PC-3 (cell line): ENCODE measurements at regions not wholly inside any gene's neighbourhood (a gene's known extent, or its start where the extent isn't known, plus 50 kb on each side); places are given as distances from the start of the nearest gene placed in this dataset.

Experiments
- ATAC-seq: fragments of 200-7000 bp; cut with Tn5 transposase; 2 replicates; pipeline ENCODE4 v1.9.1; 2020; ENCODE audit warnings: mild to moderate bottlenecking, moderate library complexity
- BruUV-seq: library from RNA; stranded (reverse); fragments of 400-500 nt; replicated peaks from 2 replicates; lab custom pipeline; 2021; lab: Mats Ljungman, UMichigan
- CTCF ChIA-PET: fragments of 300-600 bp; sonication (Branson Sonifier 250); formaldehyde crosslinking; loops from one replicate; lab custom pipeline; 2022; ENCODE audit warnings: antibody characterized with exemption; lab: Charles Lee
- POLR2A ChIA-PET: fragments of 300-600 bp; sonication (Branson Sonifier 250); formaldehyde crosslinking; loops from one replicate; lab custom pipeline; 2022; ENCODE audit warnings: antibody characterized with exemption; ENCODE audit not compliant: unreplicated experiment; lab: Charles Lee
- DNase-seq: peaks from one replicate; pipeline ENCODE4 v3.0.0-alpha.2; 2015
- H2AFZ ChIP-seq: fragments of 300-600 bp; sonication (generic); 2 replicates; pipeline ENCODE4 v1.6.0; 2016; ENCODE audit warnings: antibody characterized with exemption, low read length
- H3F3A ChIP-seq: fragments of 300-600 bp; sonication (generic); one replicate; pipeline ENCODE4 v1.6.0; 2017; ENCODE audit warnings: antibody characterized with exemption, low read length, control low read depth, mild to moderate bottlenecking; ENCODE audit not compliant: unreplicated experiment
- H3K27ac ChIP-seq: fragments of 300-600 bp; sonication (generic); 2 replicates; pipeline ENCODE4 v1.5.1; 2016; ENCODE audit warnings: mild to moderate bottlenecking, low read length
- H3K27me3 ChIP-seq: fragments of 300-600 bp; sonication (generic); 2 replicates; pipeline ENCODE4 v1.6.1; 2016; ENCODE audit warnings: low read length, mixed read lengths
- H3K36me3 ChIP-seq: fragments of 300-600 bp; sonication (generic); 2 replicates; pipeline ENCODE4 v1.6.1; 2016; ENCODE audit warnings: low read depth, mixed run types, low read length, mixed read lengths
- H3K4me1 ChIP-seq: fragments of 300-600 bp; sonication (generic); 2 replicates; pipeline ENCODE4 v1.5.1; 2016; ENCODE audit warnings: low read length; ENCODE audit not compliant: insufficient read depth
- H3K4me2 ChIP-seq: fragments of 300-600 bp; sonication (generic); 2 replicates; pipeline ENCODE4 v1.6.0; 2016; ENCODE audit warnings: low read length
- H3K4me3 ChIP-seq: fragments of 300-600 bp; sonication (generic); 2 replicates; pipeline ENCODE4 v1.5.1; 2016; ENCODE audit warnings: mild to moderate bottlenecking, low read length, mixed read lengths
- H3K79me2 ChIP-seq: fragments of 300-600 bp; sonication (generic); 2 replicates; pipeline ENCODE4 v1.6.1; 2017; ENCODE audit warnings: low read length, mixed read lengths
- H3K9ac ChIP-seq: fragments of 300-600 bp; sonication (generic); 2 replicates; pipeline ENCODE4 v1.6.0; 2016; ENCODE audit warnings: mild to moderate bottlenecking, low read length
- H3K9me2 ChIP-seq: fragments of 300-600 bp; sonication (generic); replicated peaks from 2 replicates; pipeline ENCODE4 v1.6.1; 2016; ENCODE audit warnings: mixed run types, low read length, mixed read lengths
- H3K9me3 ChIP-seq: fragments of 300-600 bp; sonication (generic); 2 replicates; pipeline ENCODE4 v1.6.1; 2016; ENCODE audit warnings: low read length, mixed read lengths
- H4K20me1 ChIP-seq: fragments of 300-600 bp; sonication (generic); 2 replicates; pipeline ENCODE4 v1.6.1; 2016; ENCODE audit warnings: low read length, mixed read lengths
- CTCF ChIP-seq: fragments of 300-600 bp; sonication (generic); conservative IDR thresholded peaks from 2 replicates; pipeline ENCODE4 v1.5.1; 2017; ENCODE audit warnings: antibody characterized with exemption, low read depth, mild to moderate bottlenecking, low read length
- EZH2 ChIP-seq: fragments of 300-600 bp; sonication (generic); IDR thresholded peaks from one replicate; pipeline ENCODE4 v1.6.1; 2017; ENCODE audit warnings: antibody characterized with exemption, mild to moderate bottlenecking, low read length; ENCODE audit not compliant: unreplicated experiment
- EZH2phosphoT487 ChIP-seq: fragments of 300-600 bp; sonication (generic); IDR thresholded peaks from 2 replicates; pipeline ENCODE4 v1.6.1; 2018; ENCODE audit warnings: mild to moderate bottlenecking, antibody characterized with exemption, low read length, borderline replicate concordance
- intact Hi-C: fragments of 100-400 bp; cut with micrococcal nuclease; formaldehyde crosslinking; loops from 2 replicates; pipeline ENCODE4 v1.9.0; 2023

- POLR2A ChIA-PET: no interaction called here
- Histone ChIP-seq H3K79me2 (no peaks in the 10 kb centered on the region), H3K9ac (no peak overlapping the region), H3K4me3 (no peak overlapping the region), H3K36me3 (no peaks in the 10 kb centered on the region), H3K27me3 (no peaks in the 10 kb centered on the region), H3K9me3 (no peaks in the 10 kb centered on the region), H2AFZ (no peak overlapping the region), H4K20me1 (no peaks in the 10 kb centered on the region), H3F3A (no peaks in the 10 kb centered on the region), H3K27ac (no peak overlapping the region), H3K4me1 (peaks cover 9% of the 10 kb centered on the region; the same call in 1 of the 2 replicates), H3K9me2 (no peaks in the 10 kb centered on the region), H3K4me2 (no peak overlapping the region)
- no peak for ATAC-seq
- intact Hi-C loops: no loop called here
- BruUV-seq: no TSS peak
- DNase-seq: no peak
- CTCF ChIA-PET: no interaction called here
- TF ChIP-seq CTCF: no peak
- no peak for TF ChIP-seq EZH2
- TF ChIP-seq EZH2phosphoT487: no peak
Measured at GRCh38 chr18:57947117-57947516, 96.9 kb upstream of the NEDD4L start.

GRCh38 chr18:57943723-57944122 lies 100.3 kb upstream of the NEDD4L start:
- H3K36me3 ChIP-seq: no peaks in the 10 kb centered on the region
- DNase-seq (peak; percentile 26), ATAC-seq (peak; percentile 40; the same call in 1 of the 2 replicates)
- TF ChIP-seq EZH2 (no peak), CTCF (no peak), EZH2phosphoT487 (no peak)
- POLR2A ChIA-PET: no interaction called here
- BruUV-seq: no TSS peak
- H3K9me3 ChIP-seq: no peaks in the 10 kb centered on the region
- H3K9ac ChIP-seq: no peak overlapping the region
- intact Hi-C loops: no loop called here
- no peak overlapping the region for H3K4me3 ChIP-seq
- H3F3A ChIP-seq: no peaks in the 10 kb centered on the region
- no peaks in the 10 kb centered on the region for H4K20me1 ChIP-seq
- CTCF ChIA-PET: no interaction called here
- no peak overlapping the region for H3K4me2 ChIP-seq
- H3K4me1 ChIP-seq: peaks cover 9% of the 10 kb centered on the region; the same call in 1 of the 2 replicates
- H3K27ac ChIP-seq: no peak overlapping the region
- H3K27me3 ChIP-seq: no peaks in the 10 kb centered on the region
- H3K9me2 ChIP-seq: no peaks in the 10 kb centered on the region
- no peak overlapping the region for H2AFZ ChIP-seq
- no peaks in the 10 kb centered on the region for H3K79me2 ChIP-seq

GRCh38 chr18:57942493-57942892 lies 101.5 kb upstream of the NEDD4L start:
- ATAC-seq: no peak
- POLR2A ChIA-PET: no interaction called here
- CTCF ChIA-PET: no interaction called here

More at GRCh38 chr18:57942493-57942892, 101.5 kb upstream of the NEDD4L start:
- H3K9me2 ChIP-seq: no peaks in the 10 kb centered on the region
- peaks cover 9% of the 10 kb centered on the region; the same call in 1 of the 2 replicates for H3K4me1 ChIP-seq
- TF ChIP-seq CTCF (no peak), EZH2 (no peak)
- no peak overlapping the region for H3K4me3 ChIP-seq
- no peaks in the 10 kb centered on the region for H3K9me3 ChIP-seq
- H4K20me1 ChIP-seq: no peaks in the 10 kb centered on the region
- no peaks in the 10 kb centered on the region for H3F3A ChIP-seq
- no peaks in the 10 kb centered on the region for H3K79me2 ChIP-seq
- BruUV-seq: no TSS peak
- no peak overlapping the region for H3K9ac ChIP-seq
- H3K4me2 ChIP-seq: no peak overlapping the region
- DNase-seq: no peak
- intact Hi-C loops: no loop called here
- H3K36me3 ChIP-seq: no peaks in the 10 kb centered on the region
- H3K27ac ChIP-seq: no peak overlapping the region
- no peak overlapping the region for H2AFZ ChIP-seq
- H3K27me3 ChIP-seq: no peaks in the 10 kb centered on the region
